Naive thymus-derived CD4-positive, alpha-beta T cell (primary cell): ENCODE measurements at regions not wholly inside any gene's neighbourhood (a gene's known extent, or its start where the extent isn't known, plus 50 kb on each side); places are given as distances from the start of the nearest gene placed in this dataset.

ENCODE experiments used
- ATAC-seq: fragments of 150-1000 bp; cut with Tn5 transposase; 2 replicates; pipeline ENCODE4 v1.10.0; 2021; ENCODE audit warnings: mild to moderate bottlenecking, moderate library complexity
- CTCF ChIA-PET: fragments of 350-600 bp; sonication (Branson Sonifier 250); formaldehyde crosslinking; loops from one replicate; lab custom pipeline; 2021; ENCODE audit warnings: antibody characterized with exemption; lab: Charles Lee
- POLR2A ChIA-PET: fragments of 350-600 bp; sonication (Branson Sonifier 250); formaldehyde crosslinking; loops from one replicate; lab custom pipeline; 2021; ENCODE audit warnings: antibody characterized with exemption, inconsistent platforms; lab: Charles Lee
- DNase-seq, 9 donors: peaks; one replicate each; pipeline versions ENCODE4 v3.0.0 to v3.0.0-alpha.2; 2020 to 2022; ENCODE audit warnings: mixed read lengths in 1 of 9
- H3K27ac ChIP-seq: one replicate; pipeline ENCODE4 v1.7.0; 2013; ENCODE audit warnings: mild to moderate bottlenecking, low read depth, low read length, moderate library complexity
- H3K27me3 ChIP-seq, 2 donors: one replicate each; pipeline ENCODE4 v1.7.0; 2013; ENCODE audit warnings: low read length in 2 of 2, mild to moderate bottlenecking in 2 of 2, moderate library complexity in 2 of 2; ENCODE audit not compliant: control insufficient read depth in 2 of 2, insufficient read depth in 2 of 2
- H3K36me3 ChIP-seq, 3 experiments: 1 replicate in 2 of 3; 2 replicates in 1 of 3; pipeline ENCODE4 v1.7.0; 2013; ENCODE audit warnings: low read length in 3 of 3, mild to moderate bottlenecking in 3 of 3, moderate library complexity in 1 of 3; ENCODE audit not compliant: insufficient read depth in 3 of 3, control insufficient read depth in 2 of 3
- H3K4me1 ChIP-seq, 2 donors: one replicate each; pipeline ENCODE4 v1.7.0; 2013; ENCODE audit warnings: low read length in 2 of 2, mild to moderate bottlenecking in 2 of 2, moderate library complexity in 1 of 2; ENCODE audit not compliant: control insufficient read depth in 2 of 2, insufficient read depth in 2 of 2
- H3K4me3 ChIP-seq: 2 replicates; pipeline ENCODE4 v1.7.0; 2013; ENCODE audit warnings: mild to moderate bottlenecking, low read length
- H3K9me3 ChIP-seq, 3 experiments: 1 replicate in 2 of 3; 2 replicates in 1 of 3; pipeline ENCODE4 v1.7.0; 2013; ENCODE audit warnings: low read length in 3 of 3; ENCODE audit not compliant: control insufficient read depth in 2 of 3
- H3K27ac Mint-ChIP-seq, 9 donors: one replicate each; pipeline ENCODE4 v1.8.0; 2020 to 2022; ENCODE audit warnings: mixed read lengths in 9 of 9, mild to moderate bottlenecking in 8 of 9, moderate library complexity in 5 of 9, inconsistent platforms in 2 of 9
- H3K27me3 Mint-ChIP-seq, 5 donors: one replicate each; pipeline ENCODE4 v1.8.0; 2021 to 2022; ENCODE audit warnings: mixed read lengths in 5 of 5, mild to moderate bottlenecking in 1 of 5
- H3K36me3 Mint-ChIP-seq, 5 donors: one replicate each; pipeline ENCODE4 v1.8.0; 2020 to 2022; ENCODE audit warnings: mixed read lengths in 5 of 5, mild to moderate bottlenecking in 3 of 5, inconsistent platforms in 1 of 5
- H3K4me1 Mint-ChIP-seq, 7 donors: one replicate each; pipeline ENCODE4 v1.8.0; 2020 to 2022; ENCODE audit warnings: mixed read lengths in 7 of 7, mild to moderate bottlenecking in 3 of 7, inconsistent platforms in 1 of 7
- H3K4me3 Mint-ChIP-seq, 10 donors: one replicate each; pipeline ENCODE4 v1.8.0; 2020 to 2022; ENCODE audit warnings: mild to moderate bottlenecking in 10 of 10, mixed read lengths in 10 of 10, moderate library complexity in 6 of 10, inconsistent platforms in 2 of 10
- H3K9me3 Mint-ChIP-seq, 11 donors: one replicate each; pipeline ENCODE4 v1.8.0; 2020 to 2022; ENCODE audit warnings: mixed read lengths in 11 of 11, mild to moderate bottlenecking in 4 of 11, inconsistent platforms in 1 of 11, moderate library complexity in 1 of 11
- intact Hi-C, 2 donors: fragments of 100-400 bp; cut with micrococcal nuclease; formaldehyde crosslinking; loops; one replicate each; pipeline ENCODE4 v1.15.1; 2023

- H3K4me3 ChIP-seq = no peak overlapping the region
- ATAC-seq (no peak), DNase-seq (no peak)
- Mint-ChIP-seq H3K4me1 (no peaks in the 10 kb centered on the region), H3K27me3 (peaks cover 0 to 8% (median 0%) of the 10 kb centered on the region in 5 donors), H3K4me3 (no peak overlapping the region), H3K36me3 (no peaks in the 10 kb centered on the region), H3K9me3 (peaks cover 0 to 6% (median 0%) of the 10 kb centered on the region in 11 donors), H3K27ac (no peak overlapping the region)
- CTCF ChIA-PET = interaction anchor here (0.6 kb wide), 1 partner anchor 25 kb away, joined by 3 read pairs; no protein-coding TSS in a partner anchor
- POLR2A ChIA-PET = no interaction called here
- no peaks in the 10 kb centered on the region for H3K4me1 ChIP-seq
- H3K27me3 ChIP-seq = no peaks in the 10 kb centered on the region
- H3K9me3 ChIP-seq = no peaks in the 10 kb centered on the region
- no peak overlapping the region for H3K27ac ChIP-seq
- no peaks in the 10 kb centered on the region for H3K36me3 ChIP-seq
- intact Hi-C loops = loop anchor here in 1 of 2 donors (10.0 kb wide), 1 partner anchor 75 kb away; no protein-coding TSS in a partner anchor
These were observed 513.6 kb upstream of the DPH6 start for GRCh38 chr15:36059596-36059995.

DNA sequence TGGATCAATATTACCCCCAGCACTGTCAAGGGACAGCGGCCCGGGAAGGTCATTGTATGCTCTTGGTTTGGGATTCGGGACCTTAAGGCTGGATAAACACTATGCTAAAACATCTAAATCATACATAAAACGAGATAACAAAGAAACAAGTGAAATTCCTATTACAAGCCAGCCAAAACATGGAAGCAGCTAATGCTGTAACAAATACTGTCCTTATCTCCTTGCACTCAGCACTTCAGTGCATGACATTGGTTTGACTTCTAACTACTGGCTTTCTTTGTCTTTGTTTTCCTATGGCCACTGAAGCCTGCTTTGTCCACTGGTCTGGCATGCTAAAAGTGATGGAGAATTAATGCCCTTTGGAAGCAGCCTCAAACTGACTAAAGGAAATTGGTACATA, 516.4 kb upstream of the DPH6 start:
- no peaks in the 10 kb centered on the region for H3K4me1 ChIP-seq
- ChIA-PET CTCF (no interaction called here), POLR2A (no interaction called here)
- Mint-ChIP-seq H3K27ac (no peak overlapping the region), H3K36me3 (no peaks in the 10 kb centered on the region), H3K27me3 (peaks cover 0 to 4% (median 0%) of the 10 kb centered on the region in 5 donors), H3K4me1 (no peaks in the 10 kb centered on the region), H3K9me3 (peaks cover 0 to 6% (median 0%) of the 10 kb centered on the region in 11 donors), H3K4me3 (no peak overlapping the region)
- DNase-seq (no peak), ATAC-seq (no peak)
- no peaks in the 10 kb centered on the region for H3K27me3 ChIP-seq
- no peak overlapping the region for H3K4me3 ChIP-seq
- H3K27ac ChIP-seq = no peak overlapping the region
- no peaks in the 10 kb centered on the region for H3K36me3 ChIP-seq
- no peaks in the 10 kb centered on the region for H3K9me3 ChIP-seq
- intact Hi-C loops = no loop called here

DNA sequence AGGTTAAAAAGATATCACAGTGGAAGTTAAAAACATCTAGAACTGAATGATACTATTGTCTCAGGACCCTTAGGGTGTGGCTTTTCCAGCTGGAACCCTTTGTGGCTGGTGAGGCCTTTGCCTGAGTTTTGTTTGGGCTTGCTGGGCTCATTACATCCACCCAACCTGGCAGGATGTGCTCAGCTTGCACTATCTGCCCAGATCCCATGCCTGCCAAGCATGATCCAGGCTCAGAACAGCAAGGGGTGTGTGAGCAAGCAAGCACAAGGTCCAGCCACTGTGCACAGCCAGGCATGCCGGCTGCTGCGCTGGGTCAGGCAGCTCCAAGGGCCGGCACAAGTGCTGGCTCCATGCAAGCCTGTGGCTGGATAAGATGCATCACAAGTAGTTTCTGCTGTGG, 512.7 kb upstream of the CDIN1 start:
- Histone ChIP-seq H3K4me3 (no peak overlapping the region), H3K4me1 (no peaks in the 10 kb centered on the region), H3K36me3 (no peaks in the 10 kb centered on the region), H3K27ac (no peak overlapping the region), H3K27me3 (no peaks in the 10 kb centered on the region), H3K9me3 (no peaks in the 10 kb centered on the region)
- Mint-ChIP-seq H3K4me1 (no peaks in the 10 kb centered on the region), H3K27me3 (no peaks in the 10 kb centered on the region), H3K4me3 (no peak overlapping the region), H3K27ac (no peak overlapping the region), H3K9me3 (peaks cover 0 to 9% (median 0%) of the 10 kb centered on the region in 11 donors), H3K36me3 (no peaks in the 10 kb centered on the region)
- POLR2A ChIA-PET = no interaction called here
- CTCF ChIA-PET = no interaction called here
- intact Hi-C loops = no loop called here
- no peak for ATAC-seq
- DNase-seq = no peak

DNA sequence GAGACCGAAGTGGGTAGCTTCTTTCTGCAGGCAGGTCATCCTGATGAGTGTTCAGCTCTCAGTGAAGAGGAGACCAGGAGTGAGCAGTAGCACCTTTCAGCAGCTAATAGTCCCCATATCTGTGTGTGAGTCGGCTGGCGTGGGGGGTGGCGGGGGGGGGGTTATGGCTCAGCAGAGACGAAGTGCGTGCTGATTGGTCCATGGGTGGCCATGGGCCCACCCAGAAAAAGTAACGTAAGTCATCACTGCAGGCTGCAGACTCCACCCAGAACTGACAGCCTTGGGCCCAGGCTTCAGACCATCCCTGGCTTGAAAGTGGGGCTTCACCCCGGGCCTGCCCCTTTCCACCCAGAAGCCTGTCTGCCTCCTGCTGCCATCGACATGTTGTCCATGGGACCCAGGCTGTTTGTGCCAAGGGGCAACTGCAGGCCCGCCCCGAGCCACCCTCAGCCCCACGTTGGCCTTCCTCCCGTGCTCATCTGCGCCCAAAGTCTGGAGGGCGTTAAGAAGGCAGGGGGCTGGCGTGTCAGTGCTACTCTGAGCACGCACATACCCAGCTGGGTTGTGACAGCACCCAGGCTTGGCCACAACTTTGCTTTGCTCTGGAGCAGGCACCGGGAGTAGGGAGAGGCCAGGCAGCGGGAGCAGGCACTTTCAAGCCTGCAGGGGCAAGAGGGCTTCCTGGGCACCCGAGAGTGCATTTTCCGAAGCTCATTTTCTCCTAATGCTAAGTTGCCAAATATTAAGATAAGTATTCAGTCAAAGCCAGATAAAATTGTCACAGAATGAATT, 511.7 kb upstream of the CDIN1 start:
- no peak overlapping the region for H3K4me3 Mint-ChIP-seq
- no peaks in the 10 kb centered on the region for H3K36me3 ChIP-seq
- no peaks in the 10 kb centered on the region for H3K27me3 ChIP-seq
- ChIA-PET POLR2A (no interaction called here), CTCF (no interaction called here)
- intact Hi-C loops = no loop called here
- H3K9me3 ChIP-seq = no peaks in the 10 kb centered on the region
- peaks cover 0 to 9% (median 0%) of the 10 kb centered on the region in 11 donors for H3K9me3 Mint-ChIP-seq
- H3K27ac ChIP-seq = no peak overlapping the region
- no peaks in the 10 kb centered on the region for H3K27me3 Mint-ChIP-seq
- DNase-seq (no peak), ATAC-seq (no peak)
- no peaks in the 10 kb centered on the region for H3K4me1 Mint-ChIP-seq
- H3K4me3 ChIP-seq = no peak overlapping the region
- no peaks in the 10 kb centered on the region for H3K4me1 ChIP-seq
- H3K27ac Mint-ChIP-seq = no peak overlapping the region
- H3K36me3 Mint-ChIP-seq = no peaks in the 10 kb centered on the region

DNA sequence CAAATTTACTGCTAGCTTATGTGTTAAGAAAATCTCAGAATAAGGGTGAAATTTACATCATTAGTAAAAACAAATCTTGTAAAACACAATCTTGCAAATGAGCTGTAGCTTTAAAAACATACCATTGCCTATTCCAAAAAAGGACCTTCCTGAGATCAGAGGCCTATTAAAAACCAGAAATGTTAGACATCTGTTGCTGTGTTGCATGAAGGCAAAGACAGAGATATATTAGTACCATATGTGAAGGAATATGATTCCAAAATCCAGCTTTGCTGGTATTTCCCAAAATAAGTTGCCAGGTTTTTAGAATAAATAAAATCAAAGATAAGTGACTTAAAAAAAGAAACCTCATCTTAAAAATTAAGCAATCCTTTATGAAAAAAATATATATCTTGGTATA, 504.1 kb upstream of the CDIN1 start:
- intact Hi-C loops = no loop called here
- no peak for DNase-seq

GRCh38 chr15:36079021-36079420, 500.4 kb upstream of the CDIN1 start:
- intact Hi-C loops = no loop called here
- Histone ChIP-seq H3K36me3 (no peaks in the 10 kb centered on the region), H3K9me3 (peaks cover 0 to 6% (median 0%) of the 10 kb centered on the region in 3 experiments), H3K27me3 (no peaks in the 10 kb centered on the region), H3K27ac (no peak overlapping the region), H3K4me1 (no peaks in the 10 kb centered on the region), H3K4me3 (no peak overlapping the region)
- Mint-ChIP-seq H3K27me3 (no peaks in the 10 kb centered on the region), H3K9me3 (peaks cover 5 to 42% (median 17%) of the 10 kb centered on the region in 11 donors), H3K36me3 (no peaks in the 10 kb centered on the region), H3K4me3 (no peak overlapping the region), H3K4me1 (no peaks in the 10 kb centered on the region), H3K27ac (no peak overlapping the region)
- DNase-seq = no peak
- ChIA-PET CTCF (no interaction called here), POLR2A (no interaction called here)
- no peak for ATAC-seq

More for the DNA sequence above, 504.1 kb upstream of the CDIN1 start:
- POLR2A ChIA-PET = no interaction called here
- H3K27me3 ChIP-seq = no peaks in the 10 kb centered on the region
- H3K4me1 ChIP-seq = no peaks in the 10 kb centered on the region
- no peaks in the 10 kb centered on the region for H3K27me3 Mint-ChIP-seq
- no peak overlapping the region for H3K4me3 Mint-ChIP-seq
- H3K36me3 ChIP-seq = no peaks in the 10 kb centered on the region
- CTCF ChIA-PET = no interaction called here
- H3K4me3 ChIP-seq = no peak overlapping the region
- no peaks in the 10 kb centered on the region for H3K36me3 Mint-ChIP-seq
- H3K27ac ChIP-seq = no peak overlapping the region
- ATAC-seq = no peak
- H3K27ac Mint-ChIP-seq = no peak overlapping the region
- H3K4me1 Mint-ChIP-seq = no peaks in the 10 kb centered on the region
- peaks cover 0 to 11% (median 7%) of the 10 kb centered on the region in 11 donors for H3K9me3 Mint-ChIP-seq
- H3K9me3 ChIP-seq = no peaks in the 10 kb centered on the region

GRCh38 chr15:36080759-36081158, 498.7 kb upstream of the CDIN1 start:
- Mint-ChIP-seq H3K36me3 (no peaks in the 10 kb centered on the region), H3K4me3 (no peak overlapping the region), H3K27me3 (no peaks in the 10 kb centered on the region), H3K4me1 (no peaks in the 10 kb centered on the region), H3K9me3 (peaks cover 5 to 44% (median 17%) of the 10 kb centered on the region in 11 donors), H3K27ac (no peak overlapping the region)
- Histone ChIP-seq H3K4me1 (no peaks in the 10 kb centered on the region), H3K36me3 (no peaks in the 10 kb centered on the region), H3K4me3 (no peak overlapping the region), H3K27me3 (no peaks in the 10 kb centered on the region), H3K9me3 (peaks cover 0 to 6% (median 0%) of the 10 kb centered on the region in 3 experiments), H3K27ac (no peak overlapping the region)
- ChIA-PET POLR2A (no interaction called here), CTCF (no interaction called here)
- no peak for DNase-seq
- intact Hi-C loops = no loop called here
- ATAC-seq = no peak
